A549 (cell line): ENCODE measurements at regions not wholly inside any gene's neighbourhood (a gene's known extent, or its start where the extent isn't known, plus 50 kb on each side); places are given as distances from the start of the nearest gene placed in this dataset.

Source experiments
- CTCF ChIP-seq: fragments of >200 bp; sonication (Bioruptor Twin); formaldehyde crosslinking; IDR thresholded peaks from 3 replicates; pipeline ENCODE4 v1.5.1; 2016
- REST ChIP-seq: fragments of 200-600 bp; sonication (generic); IDR thresholded peaks from 2 replicates; pipeline ENCODE4 v1.6.1; 2016; ENCODE audit warnings: antibody characterized with exemption, mild to moderate bottlenecking, moderate library complexity

- TF ChIP-seq CTCF (no peak), REST (no peak)
These were observed 143.5 kb upstream of the UNC5B start for GRCh38 chr10:71068861-71069271.
